PC-3 (cell line): ENCODE measurements at regions not wholly inside any gene's neighbourhood (a gene's known extent, or its start where the extent isn't known, plus 50 kb on each side); places are given as distances from the start of the nearest gene placed in this dataset.

Experiments
- CTCF ChIP-seq: fragments of 300-600 bp; sonication (generic); conservative IDR thresholded peaks from 2 replicates; pipeline ENCODE4 v1.5.1; 2017; ENCODE audit warnings: antibody characterized with exemption, low read depth, mild to moderate bottlenecking, low read length
- EZH2 ChIP-seq: fragments of 300-600 bp; sonication (generic); IDR thresholded peaks from one replicate; pipeline ENCODE4 v1.6.1; 2017; ENCODE audit warnings: antibody characterized with exemption, mild to moderate bottlenecking, low read length; ENCODE audit not compliant: unreplicated experiment
- EZH2phosphoT487 ChIP-seq: fragments of 300-600 bp; sonication (generic); IDR thresholded peaks from 2 replicates; pipeline ENCODE4 v1.6.1; 2018; ENCODE audit warnings: mild to moderate bottlenecking, antibody characterized with exemption, low read length, borderline replicate concordance

- no peak for TF ChIP-seq CTCF
- no peak for TF ChIP-seq EZH2
- TF ChIP-seq EZH2phosphoT487: no peak
These were observed 101.2 kb downstream of the OLFM1 start for GRCh38 chr9:135188681-135189151.
